Activated CD4-positive, alpha-beta memory T cell treated with anti-CD3 and anti-CD28 coated beads for 36 hours (primary cell): ENCODE measurements at regions not wholly inside any gene's neighbourhood (a gene's known extent, or its start where the extent isn't known, plus 50 kb on each side); places are given as distances from the start of the nearest gene placed in this dataset.
"Not testable (repeated sequence)": the region's sequence is repeated elsewhere in the genome, so short reads cannot be mapped to it uniquely, and the experiment has no call there.

Experiments used
- CTCF ChIA-PET: fragments of 350-600 bp; sonication (Branson Sonifier 250); formaldehyde crosslinking; loops from one replicate; lab custom pipeline; 2021; ENCODE audit warnings: antibody characterized with exemption, inconsistent platforms; lab: Charles Lee
- POLR2A ChIA-PET: fragments of 350-600 bp; sonication (Branson Sonifier 250); formaldehyde crosslinking; loops from one replicate; lab custom pipeline; 2021; ENCODE audit warnings: antibody characterized with exemption; lab: Charles Lee
- DNase-seq: peaks from one replicate; pipeline ENCODE4 v3.0.0-alpha.2; 2020
- H3K27ac Mint-ChIP-seq: one replicate; pipeline ENCODE4 v1.8.0; 2021; ENCODE audit warnings: mixed read lengths
- H3K27me3 Mint-ChIP-seq: one replicate; pipeline ENCODE4 v1.8.0; 2021; ENCODE audit warnings: mixed read lengths
- H3K36me3 Mint-ChIP-seq: one replicate; pipeline ENCODE4 v1.8.0; 2021; ENCODE audit warnings: mixed read lengths
- H3K4me1 Mint-ChIP-seq: one replicate; pipeline ENCODE4 v1.8.0; 2021; ENCODE audit warnings: low read depth, mixed read lengths
- H3K4me3 Mint-ChIP-seq: one replicate; pipeline ENCODE4 v1.8.0; 2021; ENCODE audit warnings: mild to moderate bottlenecking, mixed read lengths
- H3K9me3 Mint-ChIP-seq: one replicate; pipeline ENCODE4 v1.8.0; 2021; ENCODE audit warnings: mixed read lengths
- intact Hi-C: fragments of 100-400 bp; cut with micrococcal nuclease; formaldehyde crosslinking; loops from one replicate; pipeline ENCODE4 v1.15.1; 2023

- Mint-ChIP-seq H3K4me3 (no peak overlapping the region), H3K9me3 (no peaks in the 10 kb centered on the region), H3K27ac (peak overlapping the region; percentile 14), H3K36me3 (no peaks in the 10 kb centered on the region), H3K27me3 (peaks cover 34% of the 10 kb centered on the region), H3K4me1 (peaks cover 19% of the 10 kb centered on the region)
- intact Hi-C loops = loop anchor here (2.0 to 10.0 kb wide), 2 partner anchors 19 to 191 kb away; no protein-coding TSS in a partner anchor
- DNase-seq = peak; percentile 85
- ChIA-PET POLR2A (interaction anchor here (1.5 kb wide), 1 partner anchor 95 kb away, joined by 6 read pairs; no protein-coding TSS in a partner anchor), CTCF (interaction anchor here (0.9 to 2.0 kb wide), 3 partner anchors 8 to 785 kb away, joined by 3 to 5 read pairs (median 5); no protein-coding TSS in a partner anchor)
Observed at GRCh38 chr14:101635749-101636560, 74.7 kb downstream of the DIO3 start.

GRCh38 chr14:101639241-101639833 is 78.0 kb downstream of the DIO3 start:
- Mint-ChIP-seq H3K27me3 (peaks cover 34% of the 10 kb centered on the region), H3K9me3 (no peaks in the 10 kb centered on the region), H3K27ac (no peak overlapping the region), H3K4me3 (no peak overlapping the region), H3K36me3 (no peaks in the 10 kb centered on the region), H3K4me1 (peaks cover 15% of the 10 kb centered on the region)
- ChIA-PET CTCF (no interaction called here), POLR2A (no interaction called here)
- no peak for DNase-seq
- intact Hi-C loops = loop anchor here (10.0 kb wide), 1 partner anchor 195 kb away; no protein-coding TSS in a partner anchor

- intact Hi-C loops = no loop called here
- Mint-ChIP-seq H3K27ac (no peak overlapping the region), H3K9me3 (peaks cover 5% of the 10 kb centered on the region), H3K27me3 (peaks cover 18% of the 10 kb centered on the region), H3K36me3 (peaks cover 4% of the 10 kb centered on the region), H3K4me3 (no peak overlapping the region), H3K4me1 (no peaks in the 10 kb centered on the region)
- CTCF ChIA-PET = interaction anchor here (0.9 kb wide), 1 partner anchor 15 kb away, joined by 3 read pairs; no protein-coding TSS in a partner anchor
- no peak for DNase-seq
- POLR2A ChIA-PET = no interaction called here
Observed at GRCh38 chr14:101643651-101644050, 82.4 kb downstream of the DIO3 start.

- ChIA-PET CTCF (no interaction called here), POLR2A (no interaction called here)
- H3K9me3 Mint-ChIP-seq = no peaks in the 10 kb centered on the region
- intact Hi-C loops = loop anchor here (2.0 kb wide), 1 partner anchor 17 kb away; no protein-coding TSS in a partner anchor
- H3K4me3 Mint-ChIP-seq = no peak overlapping the region
- no peak overlapping the region for H3K27ac Mint-ChIP-seq
- H3K27me3 Mint-ChIP-seq = peaks cover 7% of the 10 kb centered on the region
- no peak for DNase-seq
- no peaks in the 10 kb centered on the region for H3K36me3 Mint-ChIP-seq
- no peaks in the 10 kb centered on the region for H3K4me1 Mint-ChIP-seq
Observed at GRCh38 chr14:101654051-101654450, 92.8 kb downstream of the DIO3 start.

- Mint-ChIP-seq H3K27ac (no peak overlapping the region), H3K4me3 (no peak overlapping the region), H3K4me1 (no peaks in the 10 kb centered on the region), H3K36me3 (no peaks in the 10 kb centered on the region), H3K9me3 (no peaks in the 10 kb centered on the region), H3K27me3 (peaks cover 15% of the 10 kb centered on the region)
- intact Hi-C loops = no loop called here
- DNase-seq = no peak
- POLR2A ChIA-PET = no interaction called here
- CTCF ChIA-PET = interaction anchor here (0.8 kb wide), 1 partner anchor 30 kb away, joined by 3 read pairs; no protein-coding TSS in a partner anchor
Observed at GRCh38 chr14:101657372-101657771, 96.1 kb downstream of the DIO3 start.

- intact Hi-C loops = no loop called here
- Mint-ChIP-seq H3K27me3 (peaks cover 21% of the 10 kb centered on the region), H3K36me3 (peaks cover 5% of the 10 kb centered on the region), H3K4me1 (no peaks in the 10 kb centered on the region), H3K27ac (no peak overlapping the region), H3K4me3 (no peak overlapping the region), H3K9me3 (peaks cover 17% of the 10 kb centered on the region)
- ChIA-PET POLR2A (no interaction called here), CTCF (interaction anchor here (0.7 to 1.0 kb wide), 2 partner anchors 10 to 1282 kb away, joined by 3 read pairs; no protein-coding TSS in a partner anchor)
- peak; percentile 67 for DNase-seq
Observed at GRCh38 chr14:101665478-101666078, 95.9 kb upstream of the PPP2R5C start.

GRCh38 chr14:101666264-101666663 is 95.2 kb upstream of the PPP2R5C start:
- POLR2A ChIA-PET = no interaction called here
- Mint-ChIP-seq H3K9me3 (peaks cover 19% of the 10 kb centered on the region), H3K27ac (no peak overlapping the region), H3K4me1 (no peaks in the 10 kb centered on the region), H3K4me3 (no peak overlapping the region), H3K27me3 (peaks cover 18% of the 10 kb centered on the region), H3K36me3 (peaks cover 5% of the 10 kb centered on the region)
- CTCF ChIA-PET = no interaction called here
- DNase-seq = no peak
- intact Hi-C loops = no loop called here

GRCh38 chr14:101669629-101670028 is 91.9 kb upstream of the PPP2R5C start:
- DNase-seq = no peak
- ChIA-PET POLR2A (no interaction called here), CTCF (no interaction called here)
- Mint-ChIP-seq H3K4me3 (no peak overlapping the region), H3K4me1 (no peaks in the 10 kb centered on the region), H3K9me3 (peaks cover 19% of the 10 kb centered on the region), H3K27ac (no peak overlapping the region), H3K27me3 (peaks cover 10% of the 10 kb centered on the region), H3K36me3 (peaks cover 5% of the 10 kb centered on the region)
- intact Hi-C loops = no loop called here

GRCh38 chr14:101673873-101674272 is 87.6 kb upstream of the PPP2R5C start:
- intact Hi-C loops = no loop called here
- Mint-ChIP-seq H3K4me1 (no peaks in the 10 kb centered on the region), H3K27me3 (no peaks in the 10 kb centered on the region), H3K9me3 (peaks cover 17% of the 10 kb centered on the region), H3K4me3 (no peak overlapping the region), H3K36me3 (peaks cover 5% of the 10 kb centered on the region), H3K27ac (no peak overlapping the region)
- ChIA-PET POLR2A (no interaction called here), CTCF (no interaction called here)
- no peak for DNase-seq

- POLR2A ChIA-PET, H3K4me1 Mint-ChIP-seq: not testable (repeated sequence)
Observed at GRCh38 chr14:101675835-101676234, 85.7 kb upstream of the PPP2R5C start.

GRCh38 chr14:101677912-101678327 is 83.6 kb upstream of the PPP2R5C start:
- CTCF ChIA-PET = interaction anchor here (0.7 to 1.0 kb wide), 2 partner anchors 49 to 1474 kb away, joined by 3 to 4 read pairs; no protein-coding TSS in a partner anchor
- H3K9me3 Mint-ChIP-seq, H3K4me3 Mint-ChIP-seq, POLR2A ChIA-PET, H3K27ac Mint-ChIP-seq, H3K27me3 Mint-ChIP-seq, H3K4me1 Mint-ChIP-seq, DNase-seq, H3K36me3 Mint-ChIP-seq, intact Hi-C loops: not testable (repeated sequence)

More at GRCh38 chr14:101675835-101676234, 85.7 kb upstream of the PPP2R5C start:
- H3K4me3 Mint-ChIP-seq, H3K36me3 Mint-ChIP-seq, H3K27ac Mint-ChIP-seq, DNase-seq, H3K9me3 Mint-ChIP-seq, CTCF ChIA-PET, intact Hi-C loops, H3K27me3 Mint-ChIP-seq: not testable (repeated sequence)

- ChIA-PET POLR2A (no interaction called here), CTCF (interaction anchor here (0.7 to 1.2 kb wide), 2 partner anchors 10 to 1027 kb away, joined by 3 to 5 read pairs; no protein-coding TSS in a partner anchor)
- Mint-ChIP-seq H3K4me3 (no peak overlapping the region), H3K4me1 (no peaks in the 10 kb centered on the region), H3K9me3 (no peaks in the 10 kb centered on the region), H3K36me3 (no peaks in the 10 kb centered on the region), H3K27ac (no peak overlapping the region), H3K27me3 (peaks cover 11% of the 10 kb centered on the region)
- intact Hi-C loops = no loop called here
- DNase-seq = no peak
Observed at GRCh38 chr14:101681795-101682194, 79.7 kb upstream of the PPP2R5C start.
